ENCODE measurements at regions not wholly inside any gene's neighbourhood (a gene's known extent, or its start where the extent isn't known, plus 50 kb on each side); places are given as distances from the start of the nearest gene placed in this dataset.
"Not testable (repeated sequence)": the region's sequence is repeated elsewhere in the genome, so short reads cannot be mapped to it uniquely, and the experiment has no call there.

DNA sequence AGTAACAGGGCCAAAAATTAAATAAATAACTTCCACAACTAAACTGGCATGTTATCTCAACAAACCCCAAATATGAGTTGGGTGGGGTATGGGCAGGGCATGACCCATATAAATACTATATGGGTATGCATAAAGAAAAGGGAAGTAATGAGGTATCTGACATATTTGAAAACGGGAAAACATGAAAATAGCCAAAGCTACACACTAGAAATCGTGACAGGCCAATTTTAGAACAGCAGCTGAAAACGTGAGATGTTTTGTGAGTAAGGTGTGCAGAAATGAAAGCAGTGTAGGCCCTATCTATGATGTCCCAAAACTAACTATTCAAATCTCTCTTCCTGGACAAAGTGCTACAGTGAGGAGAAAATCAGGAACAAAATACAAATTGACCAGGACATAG lies 537.9 kb upstream of the NR5A2 start:
- intact Hi-C loops (cut with micrococcal nuclease) = no loop called here

DNA sequence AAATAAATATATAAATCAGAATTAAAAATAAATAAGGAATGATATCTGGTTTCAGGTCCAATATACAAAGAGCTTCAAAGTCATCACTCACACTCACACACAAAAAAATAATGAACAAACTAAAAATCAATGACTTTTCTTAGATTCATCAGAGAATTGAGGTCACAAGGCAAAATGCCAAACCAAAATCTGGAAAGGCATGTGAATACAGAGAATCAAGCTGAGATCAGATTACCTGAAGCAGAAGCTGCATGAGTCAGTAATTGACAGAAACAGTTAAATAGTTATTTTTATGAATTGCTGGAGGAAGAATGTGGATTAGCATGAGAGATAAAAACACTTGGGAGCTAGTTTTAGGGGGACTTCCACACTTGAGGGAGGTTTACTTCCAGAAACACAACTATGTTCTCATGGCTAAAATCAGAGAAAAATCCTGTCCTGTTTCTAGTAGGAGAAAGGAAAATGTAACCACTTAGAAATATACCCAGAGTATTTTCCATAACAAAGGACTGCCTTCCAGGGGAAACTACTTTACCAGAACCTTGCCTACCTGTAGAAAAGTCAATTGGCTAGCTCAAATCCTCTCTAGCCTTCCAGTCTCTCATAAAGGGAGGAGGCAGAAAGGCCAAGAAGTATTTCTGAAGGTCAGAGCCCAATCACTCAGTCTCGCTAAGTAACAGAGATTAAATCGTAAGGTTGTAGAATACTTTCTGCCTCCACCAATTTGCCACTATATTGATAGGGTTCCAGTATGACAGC lies 536.6 kb upstream of the NR5A2 start:
- intact Hi-C loops (cut with micrococcal nuclease) = no loop called here

DNA sequence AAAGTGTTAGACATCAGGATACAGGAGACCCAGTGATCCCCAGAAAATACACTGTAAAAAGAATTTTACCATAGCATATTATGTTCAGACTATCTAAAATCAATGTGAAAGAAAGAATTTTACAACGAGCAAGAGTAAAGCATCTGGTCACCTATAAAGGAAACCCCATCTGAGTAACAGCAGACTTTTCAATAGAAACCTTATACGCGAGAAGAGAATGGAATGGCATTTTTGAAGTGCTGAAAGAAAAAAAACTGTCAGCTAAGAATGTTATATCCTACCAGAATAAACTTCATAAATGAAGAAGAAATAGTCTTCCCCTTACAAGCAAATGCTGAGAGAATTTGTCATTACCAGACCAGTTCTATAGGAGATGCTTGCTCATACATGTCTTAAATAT lies 532.1 kb upstream of the NR5A2 start:
- intact Hi-C loops (cut with micrococcal nuclease) = no loop called here

DNA sequence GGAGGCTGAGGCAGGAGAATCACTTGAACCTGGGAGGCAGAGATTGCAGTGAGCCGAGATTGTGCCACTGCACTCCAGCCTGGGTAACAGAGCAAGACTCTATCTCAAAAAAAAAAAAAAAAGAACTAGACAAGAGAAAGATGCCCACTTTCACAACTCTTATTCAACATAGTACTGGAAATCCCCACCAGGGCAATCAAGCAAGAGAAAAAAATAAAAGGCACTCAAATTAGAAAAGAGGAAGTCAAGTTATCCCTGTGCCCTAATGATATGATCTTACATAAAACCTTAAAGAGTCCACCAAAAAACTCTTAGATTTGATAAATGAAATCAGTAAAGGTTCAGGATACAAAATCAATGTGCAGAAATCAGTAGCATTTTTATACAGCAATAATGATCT lies 528.7 kb upstream of the NR5A2 start:
- intact Hi-C loops (cut with micrococcal nuclease) = not testable (repeated sequence)

GRCh38 chr1:199508072-199508471 lies 519.4 kb upstream of the NR5A2 start:
- intact Hi-C loops (cut with micrococcal nuclease) = no loop called here

- intact Hi-C loops (cut with micrococcal nuclease) = no loop called here
Observed at GRCh38 chr1:199508653-199509052, 518.9 kb upstream of the NR5A2 start.

DNA sequence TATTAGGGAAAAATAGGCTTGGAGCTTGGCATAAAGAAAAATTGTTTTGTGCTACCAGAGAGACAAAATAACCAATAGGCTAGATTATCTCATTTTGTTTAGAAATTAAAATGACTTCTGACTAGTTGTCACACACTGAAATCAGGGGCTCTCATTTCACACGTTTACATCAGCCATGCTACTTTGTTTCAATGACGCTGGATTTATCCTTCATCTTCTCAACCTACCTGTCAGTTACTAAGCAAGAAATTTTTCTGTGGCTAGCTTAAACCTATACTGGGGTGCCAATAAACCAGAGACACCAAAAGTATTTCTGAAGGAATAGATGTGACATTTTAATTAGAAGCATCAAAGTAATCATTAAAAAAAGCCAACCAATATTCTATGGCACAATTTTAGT lies 518.1 kb upstream of the NR5A2 start:
- intact Hi-C loops (cut with micrococcal nuclease) = no loop called here

GRCh38 chr1:199510314-199510713 lies 517.2 kb upstream of the NR5A2 start:
- intact Hi-C loops (cut with micrococcal nuclease) = no loop called here

DNA sequence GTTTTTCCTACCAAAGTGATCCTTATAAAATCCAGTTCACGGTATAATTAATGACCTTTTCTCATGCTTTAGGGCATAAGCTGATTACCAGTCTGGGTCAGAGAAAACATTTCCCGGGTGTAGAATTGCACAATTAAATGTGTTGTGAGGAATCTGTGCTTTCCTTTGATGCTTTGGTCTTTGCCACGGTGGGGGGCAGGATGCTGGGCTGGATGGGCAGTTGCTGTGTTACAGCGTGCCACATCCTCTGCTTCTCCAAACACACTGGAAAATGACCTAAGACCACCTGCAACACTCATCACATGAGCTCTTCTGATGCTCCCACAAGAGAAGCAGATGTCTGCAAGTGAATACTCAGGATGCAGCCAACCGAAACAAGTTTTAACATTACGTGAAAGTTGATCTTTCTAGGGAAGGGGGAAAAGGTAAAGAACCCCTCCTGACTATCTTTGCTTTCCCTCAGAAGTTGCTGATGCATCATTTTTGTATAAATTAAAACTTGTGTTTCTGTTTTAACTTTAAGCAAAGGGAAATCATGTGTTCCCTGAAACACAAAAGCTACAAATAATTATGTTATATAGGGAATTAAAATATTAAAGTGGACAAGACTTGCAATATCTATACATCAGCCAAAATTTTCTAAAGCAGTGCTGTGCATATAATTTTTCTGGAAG lies 515.3 kb upstream of the NR5A2 start:
- intact Hi-C loops (cut with micrococcal nuclease) = no loop called here

- intact Hi-C loops (cut with micrococcal nuclease) = no loop called here
Observed at GRCh38 chr1:199515261-199515660, 512.2 kb upstream of the NR5A2 start.

GRCh38 chr1:199522338-199522737 lies 505.2 kb upstream of the NR5A2 start:
- intact Hi-C loops (cut with micrococcal nuclease) = no loop called here

- intact Hi-C loops (cut with micrococcal nuclease) = no loop called here
Observed at GRCh38 chr1:199522936-199523335, 504.6 kb upstream of the NR5A2 start.

DNA sequence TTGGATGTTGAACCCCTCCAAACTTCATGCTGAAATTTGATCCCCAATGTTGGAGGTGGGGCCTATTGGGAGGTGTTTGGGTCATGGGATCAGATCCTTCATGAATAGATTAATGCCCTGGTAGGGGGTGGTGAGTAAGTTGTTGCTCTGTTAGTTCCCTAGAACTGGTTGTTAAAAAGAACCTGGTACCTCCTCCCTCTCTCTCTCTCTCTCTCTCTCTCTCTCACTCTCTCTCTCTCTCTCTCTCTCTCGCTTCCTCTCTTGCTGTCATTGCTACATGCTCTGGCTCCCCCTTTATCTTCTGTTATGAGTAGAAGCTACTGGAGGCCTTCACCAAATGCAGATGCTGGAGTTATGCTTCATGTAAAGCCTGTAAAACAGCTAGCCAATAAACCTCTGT lies 498.2 kb upstream of the NR5A2 start:
- intact Hi-C loops (cut with micrococcal nuclease) = no loop called here

DNA sequence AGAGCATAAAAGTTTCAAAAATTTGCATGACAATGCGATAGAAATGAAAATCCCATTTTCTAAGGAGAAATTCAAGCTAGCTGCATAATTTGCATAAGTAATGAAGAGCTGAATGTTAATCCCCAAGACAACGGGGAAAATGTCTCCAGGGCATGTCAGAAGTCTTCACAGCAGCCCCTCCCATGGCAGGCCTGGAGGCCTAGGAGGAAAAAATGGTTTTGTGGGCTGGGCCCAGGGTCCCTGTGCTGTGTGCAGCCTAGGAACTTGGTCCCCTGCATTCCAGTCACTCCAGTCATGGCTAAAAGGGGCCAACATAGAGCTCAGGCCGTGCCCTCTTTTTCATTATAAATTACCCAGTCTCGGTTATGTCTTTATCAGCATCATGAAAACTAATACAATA lies 494.1 kb upstream of the NR5A2 start:
- intact Hi-C loops (cut with micrococcal nuclease) = not testable (repeated sequence)

GRCh38 chr1:199545780-199546179 lies 481.7 kb upstream of the NR5A2 start:
- intact Hi-C loops (cut with micrococcal nuclease) = no loop called here

GRCh38 chr1:199546323-199546722 lies 481.2 kb upstream of the NR5A2 start:
- intact Hi-C loops (cut with micrococcal nuclease) = no loop called here

DNA sequence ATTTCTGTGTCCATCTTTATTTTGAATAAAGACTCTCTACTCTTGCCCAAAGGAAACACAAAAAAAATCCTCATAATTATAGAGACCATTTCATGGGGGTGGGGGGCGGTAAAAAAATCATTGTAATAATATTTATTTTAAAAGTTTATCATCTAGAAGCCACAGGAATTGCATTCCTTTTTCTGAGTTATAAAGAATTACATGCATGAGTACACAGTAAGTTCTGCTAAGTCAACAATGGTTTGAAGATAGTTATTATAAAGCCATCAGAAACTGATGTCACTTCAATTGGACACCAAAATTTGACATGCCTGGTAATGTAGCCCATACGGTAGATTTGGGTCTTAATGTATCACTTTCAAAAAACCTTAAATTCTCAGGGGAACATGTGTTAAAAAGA lies 478.1 kb upstream of the NR5A2 start:
- intact Hi-C loops (cut with micrococcal nuclease) = no loop called here

- intact Hi-C loops (cut with micrococcal nuclease) = loop anchor here (5.0 kb wide), 1 partner anchor 778 kb away; no protein-coding TSS in a partner anchor
Observed at GRCh38 chr1:199550199-199551065, 477.1 kb upstream of the NR5A2 start.

- intact Hi-C loops (cut with micrococcal nuclease) = loop anchor here (5.0 kb wide), 1 partner anchor 780 kb away; no protein-coding TSS in a partner anchor
Observed at GRCh38 chr1:199551967-199552565, 475.4 kb upstream of the NR5A2 start.

DNA sequence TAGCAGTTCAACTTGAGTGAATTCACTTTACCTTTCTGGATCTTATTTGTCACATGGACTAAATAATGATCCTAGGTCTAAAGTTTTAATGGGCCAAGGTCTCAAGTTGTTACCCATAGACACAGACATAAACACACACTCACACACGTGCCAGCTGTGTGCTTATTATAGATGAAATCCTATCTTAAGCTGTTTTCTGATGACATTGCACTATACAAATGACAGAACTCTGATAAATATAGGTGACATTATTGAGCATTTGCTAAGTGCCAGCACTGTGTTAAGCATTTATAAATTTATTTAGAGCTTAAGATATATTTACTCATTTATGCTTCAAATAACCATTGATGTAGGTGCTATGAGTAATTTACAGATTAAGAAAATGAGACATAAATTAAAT lies 474.4 kb upstream of the NR5A2 start:
- intact Hi-C loops (cut with micrococcal nuclease) = loop anchor here (5.0 kb wide), 1 partner anchor 781 kb away; no protein-coding TSS in a partner anchor

GRCh38 chr1:199561334-199561733 lies 466.2 kb upstream of the NR5A2 start:
- intact Hi-C loops (cut with micrococcal nuclease) = no loop called here

DNA sequence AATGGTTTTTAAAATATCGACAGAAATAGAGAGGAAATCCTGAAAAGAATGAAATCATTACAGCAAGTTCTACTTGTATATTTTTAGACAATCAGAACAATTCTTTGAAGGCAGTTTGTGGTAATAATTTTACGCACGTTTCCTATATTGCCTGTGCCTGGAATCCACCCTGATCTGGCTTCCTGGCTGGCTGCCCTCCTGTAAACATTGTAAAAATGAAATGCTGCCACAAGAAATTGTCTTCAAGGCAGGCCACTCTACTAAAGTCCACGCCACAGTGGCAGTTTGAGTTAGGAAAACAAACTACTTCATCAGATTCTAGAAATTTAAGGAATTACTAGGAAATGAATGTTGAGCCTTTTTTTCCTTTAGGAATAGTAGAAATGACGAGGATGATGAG lies 454.5 kb upstream of the NR5A2 start:
- intact Hi-C loops (cut with micrococcal nuclease) = no loop called here
